GM19397 (cell line): ENCODE measurements at regions not wholly inside any gene's neighbourhood (a gene's known extent, or its start where the extent isn't known, plus 50 kb on each side); places are given as distances from the start of the nearest gene placed in this dataset.

ENCODE experiments used
- ATAC-seq: cut with Tn5 transposase; IDR thresholded peaks from one replicate; pipeline ENCODE4 v1.9.1; 2021; ENCODE audit warnings: mild to moderate bottlenecking, moderate library complexity; ENCODE audit not compliant: unreplicated experiment

GRCh38 chr9:94159069-94159939 is 75.0 kb downstream of the PTPDC1 start:
- ATAC-seq: no peak

GRCh38 chr9:94160594-94161501 is 76.6 kb downstream of the PTPDC1 start:
- ATAC-seq: no peak

- ATAC-seq: no peak
Measured at GRCh38 chr9:94161673-94162072, 77.4 kb downstream of the PTPDC1 start.

GRCh38 chr9:94164806-94165549 is 80.7 kb downstream of the PTPDC1 start:
- ATAC-seq: no peak

GRCh38 chr9:94165592-94166235 is 81.5 kb downstream of the PTPDC1 start:
- ATAC-seq: peak; percentile 86

- ATAC-seq: peak; percentile 68
Measured at GRCh38 chr9:94166236-94166975, 82.1 kb downstream of the PTPDC1 start.

- ATAC-seq: no peak
Measured at GRCh38 chr9:94166976-94167346, 82.7 kb downstream of the PTPDC1 start.

- ATAC-seq: no peak
Measured at GRCh38 chr9:94167376-94167890, 83.2 kb downstream of the PTPDC1 start.

GRCh38 chr9:94168203-94169000 is 84.1 kb downstream of the PTPDC1 start:
- no peak for ATAC-seq

- no peak for ATAC-seq
Measured at GRCh38 chr9:94169968-94170367, 85.7 kb downstream of the PTPDC1 start.

- no peak for ATAC-seq
Measured at GRCh38 chr9:94173632-94174031, 85.5 kb upstream of the ZNF169 start.

GRCh38 chr9:94174164-94174563 is 84.9 kb upstream of the ZNF169 start:
- no peak for ATAC-seq

GRCh38 chr9:94175669-94176068 is 83.4 kb upstream of the ZNF169 start:
- no peak for ATAC-seq

- no peak for ATAC-seq
Measured at GRCh38 chr9:94176608-94177007, 82.5 kb upstream of the ZNF169 start.

GRCh38 chr9:94178927-94179326 is 80.2 kb upstream of the ZNF169 start:
- ATAC-seq: no peak

- ATAC-seq: no peak
Measured at GRCh38 chr9:94181408-94182181, 77.5 kb upstream of the ZNF169 start.

- no peak for ATAC-seq
Measured at GRCh38 chr9:94182532-94182931, 76.6 kb upstream of the ZNF169 start.
